Hematopoietic multipotent progenitor cell treated with erythropoietin and hydrocortisone succinate and interleukin-3 and kit ligand, for 8 days (in vitro differentiated cells): ENCODE measurements at regions not wholly inside any gene's neighbourhood (a gene's known extent, or its start where the extent isn't known, plus 50 kb on each side); places are given as distances from the start of the nearest gene placed in this dataset.
A peak's percentile ranks its signal among the peaks of the same experiment; 100 is the strongest.
"Not testable (repeated sequence)": the region's sequence is repeated elsewhere in the genome, so short reads cannot be mapped to it uniquely, and the experiment has no call there.

Experiments
- DNase-seq: peaks from one replicate; pipeline ENCODE4 v3.0.0-alpha.2; 2015

- DNase-seq, result no peak
Observed at GRCh38 chr4:138344851-138345250, 102.7 kb upstream of the SLC7A11 start.

DNA sequence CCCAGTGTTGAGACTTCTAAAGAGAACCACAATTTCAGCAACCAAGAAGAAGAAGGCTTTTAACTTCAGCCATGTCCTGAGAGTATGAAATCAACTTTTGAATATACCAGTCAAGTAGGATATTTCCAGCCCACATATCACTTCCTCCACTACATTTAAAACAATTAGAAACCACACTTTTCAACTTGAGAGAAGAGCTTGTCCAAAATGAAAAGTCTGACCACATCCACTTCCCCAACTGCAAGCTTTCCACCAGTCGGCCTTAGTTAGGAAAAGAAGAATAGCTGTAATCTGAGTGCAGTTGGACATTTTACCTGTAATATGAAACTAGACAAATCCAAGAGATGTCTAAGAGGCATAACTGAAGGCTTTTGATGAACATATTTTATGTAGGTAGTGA lies 101.9 kb upstream of the SLC7A11 start:
- DNase-seq, result no peak

GRCh38 chr4:138341739-138342415 lies 99.7 kb upstream of the SLC7A11 start:
- DNase-seq, result peak; percentile 38

GRCh38 chr4:138338840-138339239 lies 96.7 kb upstream of the SLC7A11 start:
- no peak for DNase-seq

DNA sequence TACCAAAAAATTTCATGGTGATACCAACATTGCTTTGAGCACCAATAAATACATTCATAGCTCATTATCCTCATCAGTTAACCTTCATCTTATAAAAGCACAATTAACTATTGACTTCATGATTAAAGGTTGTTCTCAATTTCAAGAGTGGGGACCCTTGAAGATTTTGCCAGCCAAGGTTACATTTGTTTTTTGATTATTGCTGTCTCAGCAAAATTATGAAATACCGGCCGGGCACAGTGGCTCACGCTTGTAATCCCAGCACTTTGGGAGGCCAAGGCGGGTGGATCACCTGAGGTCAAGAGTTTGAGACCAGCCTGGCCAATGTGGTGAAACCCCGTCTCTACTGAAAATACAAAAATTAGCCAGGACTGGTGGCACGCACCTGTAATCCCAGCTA lies 96.1 kb upstream of the SLC7A11 start:
- DNase-seq, result not testable (repeated sequence)

DNA sequence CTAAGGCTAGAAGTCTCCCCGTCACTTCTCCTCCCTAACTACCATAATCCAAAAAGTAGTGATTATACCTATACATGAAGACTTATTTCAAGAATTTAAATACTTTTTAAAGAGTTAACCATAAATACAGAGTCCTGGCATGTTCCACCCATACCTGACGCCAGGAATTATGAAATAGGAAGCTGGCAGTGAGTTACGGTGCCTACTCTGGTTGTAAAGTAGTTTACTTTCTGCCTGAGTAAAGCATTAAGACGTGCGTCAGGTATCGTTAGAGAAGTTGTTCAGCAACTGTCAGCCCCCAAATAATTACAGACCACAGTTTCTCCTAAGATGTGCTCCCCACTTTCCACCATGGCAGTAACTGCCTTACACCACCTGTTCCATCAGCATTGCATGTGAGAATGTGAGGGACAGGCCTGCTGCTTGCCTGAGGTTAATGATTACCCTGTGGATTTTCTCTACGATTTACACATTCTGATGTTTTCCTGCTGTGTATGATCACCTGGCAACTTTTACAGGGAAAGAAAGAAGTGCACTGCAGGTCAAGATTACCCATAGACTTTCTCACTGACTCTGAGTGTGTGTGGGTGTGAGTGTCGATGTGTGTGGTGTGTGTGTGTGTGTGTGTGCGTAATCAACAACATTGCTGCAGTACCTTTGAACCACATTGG lies 92.3 kb upstream of the SLC7A11 start:
- no peak for DNase-seq

- DNase-seq, result peak; percentile 16
Observed at GRCh38 chr4:138332415-138332814, 90.3 kb upstream of the SLC7A11 start.

GRCh38 chr4:138330531-138330930 lies 88.4 kb upstream of the SLC7A11 start:
- DNase-seq, result no peak

- no peak for DNase-seq
Observed at GRCh38 chr4:138329506-138330070, 87.4 kb upstream of the SLC7A11 start.

DNA sequence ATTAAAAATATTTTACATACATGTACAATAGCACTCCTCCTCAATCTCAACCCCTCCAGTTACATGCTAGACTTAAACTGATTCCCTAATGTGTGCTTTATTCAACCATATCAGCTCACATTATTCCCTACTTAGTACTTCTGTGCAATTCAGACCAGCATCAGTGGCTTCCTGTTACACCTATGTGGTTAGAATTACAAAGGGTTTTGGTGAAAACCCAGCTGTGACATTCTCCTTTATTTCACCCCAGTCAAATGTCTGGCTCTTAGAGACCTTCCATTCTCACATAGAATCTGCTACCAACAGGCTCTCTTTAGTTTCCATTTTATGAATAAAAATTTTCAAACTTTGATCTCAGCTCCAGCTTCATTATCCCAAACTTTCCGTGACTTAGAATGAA lies 85.2 kb upstream of the SLC7A11 start:
- no peak for DNase-seq

DNA sequence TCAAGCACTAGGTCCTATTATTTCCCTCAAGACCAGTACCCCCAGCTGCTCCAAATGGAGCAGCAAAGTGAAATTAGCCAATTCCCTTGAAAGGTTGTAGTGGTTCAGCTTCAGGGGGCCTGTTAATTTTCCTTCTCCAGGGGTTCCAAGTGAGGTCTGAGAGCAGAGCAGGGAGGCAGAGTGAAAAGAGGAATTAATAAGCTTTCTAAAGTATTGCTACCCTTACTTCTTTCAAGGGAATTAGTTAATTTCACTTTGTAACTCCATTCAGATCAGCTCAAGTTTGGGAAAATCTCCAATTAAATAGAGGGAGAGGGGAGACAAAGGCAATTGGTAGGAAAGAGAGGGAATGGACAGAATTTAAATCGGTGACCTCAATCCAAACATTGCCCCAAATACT lies 78.7 kb upstream of the SLC7A11 start:
- DNase-seq, result no peak

DNA sequence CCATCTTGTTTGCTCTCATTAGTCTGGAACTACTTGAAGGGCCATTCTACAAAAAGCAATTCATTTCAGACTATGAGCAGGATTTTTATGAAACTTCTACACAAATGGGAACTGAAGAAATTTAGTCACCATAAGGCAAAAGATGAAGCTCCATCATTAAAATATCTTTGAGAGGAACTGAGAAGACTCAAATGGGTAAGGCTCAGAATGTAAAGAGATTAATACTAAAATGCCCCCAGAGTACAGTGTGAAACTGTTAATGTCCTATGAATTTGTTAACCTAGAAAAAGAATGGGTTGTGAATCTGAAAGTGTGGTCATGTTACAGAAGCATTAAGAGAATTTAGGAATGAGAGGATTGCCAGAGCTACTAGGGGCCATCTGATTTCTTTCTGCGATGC lies 77.9 kb upstream of the SLC7A11 start:
- no peak for DNase-seq

DNA sequence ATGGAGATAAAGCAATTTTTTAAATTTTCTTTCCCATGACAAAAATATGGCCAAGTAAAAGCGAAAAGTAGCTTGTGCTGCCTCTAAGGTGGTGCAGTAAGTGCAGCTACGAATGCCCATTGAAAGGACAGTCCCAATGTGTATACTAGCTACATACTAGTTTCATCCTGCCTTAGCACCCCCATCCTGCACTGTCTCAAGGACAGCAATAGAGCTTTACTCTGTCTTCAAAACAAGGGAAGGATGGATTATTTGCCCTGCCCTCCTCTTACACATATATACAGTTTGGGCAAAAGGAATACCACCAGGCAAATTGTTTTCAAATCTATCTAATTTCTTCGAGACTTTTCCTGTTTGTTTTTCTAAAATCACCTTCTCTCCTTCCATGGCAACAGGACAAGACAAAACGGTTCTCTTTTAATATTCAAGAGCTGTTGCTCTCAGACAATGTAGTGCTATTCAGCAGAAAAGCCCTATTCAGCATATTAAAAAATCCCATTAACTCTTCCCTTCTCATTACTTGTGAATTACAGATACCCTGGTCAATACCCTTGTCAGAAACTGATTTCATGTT lies 75.1 kb upstream of the SLC7A11 start:
- no peak for DNase-seq

GRCh38 chr4:138312536-138312911 lies 70.4 kb upstream of the SLC7A11 start:
- DNase-seq, result no peak

DNA sequence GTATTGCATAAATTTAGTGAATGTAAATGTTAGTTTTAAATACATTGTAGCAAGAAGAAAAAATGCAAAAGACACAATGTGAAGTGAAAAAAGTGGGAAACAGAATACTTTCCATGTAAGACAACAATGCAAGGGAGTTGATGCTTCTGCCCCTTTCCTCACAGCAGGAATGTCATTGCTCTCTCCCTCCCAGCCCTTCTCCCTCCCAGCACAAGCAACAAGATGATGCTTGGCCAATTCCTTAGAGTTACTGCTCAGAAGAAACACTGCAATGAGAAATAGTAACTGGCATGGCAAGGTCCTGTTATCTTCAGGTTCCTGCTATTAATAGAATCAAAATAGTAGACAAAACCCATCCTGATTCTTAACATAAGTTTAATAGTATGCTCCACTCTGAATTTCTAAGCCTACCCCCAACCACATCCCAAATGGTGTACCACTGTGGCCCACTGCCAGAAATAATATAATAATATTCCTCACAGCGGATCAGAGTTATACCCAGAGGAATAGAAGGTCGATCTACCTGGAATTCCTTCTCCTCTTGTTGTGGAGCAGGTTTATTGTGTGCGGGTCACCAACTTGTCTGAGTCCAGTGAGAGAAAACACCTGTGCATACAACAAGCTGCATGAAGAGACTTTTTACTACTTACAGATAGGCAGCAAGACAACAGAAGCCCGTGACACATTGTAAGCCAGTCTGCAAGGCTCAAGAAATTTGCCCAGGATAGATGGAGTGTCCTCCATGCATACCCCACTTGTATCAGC lies 69.8 kb upstream of the SLC7A11 start:
- DNase-seq, result no peak

DNA sequence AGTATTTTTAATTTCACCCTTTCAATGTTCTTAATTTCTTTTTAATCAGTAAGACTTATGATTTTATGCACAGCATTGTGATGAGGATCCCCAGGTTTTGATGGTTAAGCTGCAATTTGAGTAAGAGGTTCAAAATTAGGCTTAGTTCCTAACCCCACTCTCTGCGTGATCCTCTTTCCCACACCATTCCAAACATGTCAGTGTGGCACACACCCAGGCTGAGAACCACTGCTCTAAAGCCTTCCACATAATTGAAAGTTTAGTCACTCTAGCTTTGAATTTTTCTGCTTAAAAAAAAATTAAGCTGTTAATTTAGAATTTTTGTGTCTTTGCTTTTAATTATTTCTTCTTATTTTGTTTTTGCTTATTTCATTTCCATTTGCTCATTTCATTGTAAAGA lies 68.8 kb upstream of the SLC7A11 start:
- no peak for DNase-seq

- no peak for DNase-seq
Observed at GRCh38 chr4:138310498-138310897, 68.3 kb upstream of the SLC7A11 start.

GRCh38 chr4:138308356-138308755 lies 66.2 kb upstream of the SLC7A11 start:
- no peak for DNase-seq

DNA sequence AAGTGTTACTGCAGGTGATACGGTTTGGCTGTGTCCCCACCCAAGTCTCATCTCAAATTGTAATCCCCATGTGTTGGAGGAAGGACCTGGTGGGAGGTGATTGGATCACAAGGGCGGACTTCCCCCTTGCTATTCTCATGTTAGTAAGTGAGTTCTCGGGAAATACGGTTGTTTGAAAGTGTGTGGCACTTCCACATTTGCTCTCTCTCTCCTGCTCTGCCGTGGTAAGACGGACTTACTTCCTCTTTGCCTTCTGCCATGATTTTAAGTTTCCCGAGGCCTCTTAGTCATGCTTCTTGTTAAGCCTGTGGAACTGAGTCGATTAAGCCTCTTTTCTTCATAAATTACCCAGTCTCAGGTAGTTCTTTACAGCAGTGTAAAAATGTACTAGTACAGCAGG lies 65.2 kb upstream of the SLC7A11 start:
- DNase-seq, result no peak

DNA sequence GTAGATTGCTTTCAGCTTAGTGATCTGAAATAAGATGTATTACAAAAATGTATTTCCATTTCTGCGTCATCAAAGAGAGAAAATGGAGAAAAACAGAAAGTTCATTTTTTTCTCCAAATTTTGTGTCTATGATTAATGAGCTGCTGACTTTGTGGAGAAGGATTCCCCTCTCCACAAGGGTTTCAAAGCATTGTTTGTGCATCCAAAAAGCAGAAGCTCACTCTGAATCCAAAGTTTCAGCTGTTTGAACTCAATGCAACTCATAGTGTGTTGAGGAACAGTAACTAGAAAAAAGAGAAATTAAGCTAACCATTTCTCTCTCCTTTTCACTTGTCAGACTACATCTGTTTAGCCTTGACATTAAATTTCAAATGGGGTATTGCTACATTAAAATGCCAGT lies 62.9 kb upstream of the SLC7A11 start:
- DNase-seq, result no peak

GRCh38 chr4:138301536-138301935 lies 59.4 kb upstream of the SLC7A11 start:
- DNase-seq, result no peak

DNA sequence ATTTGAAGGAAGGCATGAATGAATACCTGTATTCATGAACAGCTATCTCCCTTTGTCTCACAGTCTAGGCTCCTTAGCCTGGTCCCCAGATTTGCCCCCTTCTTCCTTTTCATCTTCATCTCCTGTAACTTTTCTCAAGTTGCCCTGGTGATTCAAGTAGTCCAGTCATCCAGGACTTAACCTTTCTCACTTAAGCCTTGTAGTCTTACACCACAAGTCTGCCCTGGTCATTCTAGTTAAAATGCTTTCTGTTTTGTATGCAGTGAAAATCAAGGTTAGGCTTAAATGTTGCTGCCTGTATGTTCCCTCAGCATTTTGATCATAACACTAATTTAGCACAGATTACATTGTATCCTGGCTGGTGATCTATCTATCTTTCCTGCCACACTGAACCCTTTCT lies 58.5 kb upstream of the SLC7A11 start:
- DNase-seq, result no peak

- no peak for DNase-seq
Observed at GRCh38 chr4:138299881-138300280, 57.7 kb upstream of the SLC7A11 start.

DNA sequence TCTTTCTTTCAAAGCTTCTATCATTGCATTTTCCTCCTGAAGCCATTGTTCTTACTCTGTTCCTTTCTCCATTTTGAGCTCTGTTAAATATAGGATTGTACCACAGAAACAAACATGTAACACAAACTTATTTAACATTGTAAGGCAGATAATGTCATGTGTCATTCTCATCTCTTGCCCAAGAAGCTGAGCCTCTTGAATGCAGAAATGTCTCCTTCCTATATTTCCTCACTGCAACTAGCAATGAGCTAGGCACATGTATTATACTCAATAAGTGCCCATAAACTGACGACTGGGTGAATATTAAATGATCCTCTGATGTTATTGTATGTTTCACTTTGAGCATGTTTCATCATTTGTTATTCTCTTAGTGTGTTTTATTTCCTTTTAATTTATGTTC lies 56.7 kb upstream of the SLC7A11 start:
- DNase-seq, result no peak
